SU-DHL-6 (cell line): ENCODE measurements at regions not wholly inside any gene's neighbourhood (a gene's known extent, or its start where the extent isn't known, plus 50 kb on each side); places are given as distances from the start of the nearest gene placed in this dataset.

ENCODE experiments used
- EZH2phosphoT487 ChIP-seq: fragments of 200-600 bp; sonication (generic), shearing (Covaris generic); conservative IDR thresholded peaks from 2 replicates; pipeline ENCODE4 v1.6.1; 2018; ENCODE audit warnings: mild to moderate bottlenecking, antibody characterized with exemption, low read length, moderate library complexity, mixed read lengths
- TF ChIP-seq, protein P1 (sequence below): fragments of 200-600 bp; sonication (generic); IDR thresholded peaks from one replicate; pipeline ENCODE4 v1.5.1; 2017; ENCODE audit warnings: antibody characterized with exemption, mild to moderate bottlenecking, low read length, moderate library complexity; ENCODE audit not compliant: insufficient read depth, poor library complexity, severe bottlenecking

- TF ChIP-seq, protein P1, sequence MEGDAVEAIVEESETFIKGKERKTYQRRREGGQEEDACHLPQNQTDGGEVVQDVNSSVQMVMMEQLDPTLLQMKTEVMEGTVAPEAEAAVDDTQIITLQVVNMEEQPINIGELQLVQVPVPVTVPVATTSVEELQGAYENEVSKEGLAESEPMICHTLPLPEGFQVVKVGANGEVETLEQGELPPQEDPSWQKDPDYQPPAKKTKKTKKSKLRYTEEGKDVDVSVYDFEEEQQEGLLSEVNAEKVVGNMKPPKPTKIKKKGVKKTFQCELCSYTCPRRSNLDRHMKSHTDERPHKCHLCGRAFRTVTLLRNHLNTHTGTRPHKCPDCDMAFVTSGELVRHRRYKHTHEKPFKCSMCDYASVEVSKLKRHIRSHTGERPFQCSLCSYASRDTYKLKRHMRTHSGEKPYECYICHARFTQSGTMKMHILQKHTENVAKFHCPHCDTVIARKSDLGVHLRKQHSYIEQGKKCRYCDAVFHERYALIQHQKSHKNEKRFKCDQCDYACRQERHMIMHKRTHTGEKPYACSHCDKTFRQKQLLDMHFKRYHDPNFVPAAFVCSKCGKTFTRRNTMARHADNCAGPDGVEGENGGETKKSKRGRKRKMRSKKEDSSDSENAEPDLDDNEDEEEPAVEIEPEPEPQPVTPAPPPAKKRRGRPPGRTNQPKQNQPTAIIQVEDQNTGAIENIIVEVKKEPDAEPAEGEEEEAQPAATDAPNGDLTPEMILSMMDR: no peak
- no peak for TF ChIP-seq EZH2phosphoT487
Measured at GRCh38 chr1:194816859-194817258, 1630.4 kb upstream of the B3GALT2 start.
